ENCODE measurements at regions not wholly inside any gene's neighbourhood (a gene's known extent, or its start where the extent isn't known, plus 50 kb on each side); places are given as distances from the start of the nearest gene placed in this dataset.

DNA sequence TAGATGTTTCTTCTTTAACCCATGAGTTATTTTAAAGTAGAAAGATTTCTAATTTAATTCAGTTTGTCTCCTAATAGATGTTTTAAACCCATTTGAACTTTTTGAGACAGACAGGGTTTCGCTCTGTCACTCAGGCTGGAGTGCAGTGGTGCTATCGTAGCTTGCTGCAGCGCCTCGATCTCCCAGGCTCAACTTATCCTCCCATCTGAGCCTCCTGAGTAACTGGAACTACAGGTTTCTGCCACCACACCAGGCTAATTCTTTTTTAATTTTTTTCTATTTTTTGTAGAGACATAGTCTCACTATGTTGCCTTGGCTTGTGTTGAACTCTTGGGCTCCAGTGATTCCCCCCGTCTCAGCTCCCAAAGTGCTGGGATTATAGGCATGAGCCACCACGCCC is 53.0 kb upstream of the RAB18 start:
- no peak overlapping the region for H3K4me3 ChIP-seq (ENCODE audit: low read depth, low read length)
- DNase-seq (ENCODE audit: low read depth): no peak
- TF ChIP-seq, protein P1, sequence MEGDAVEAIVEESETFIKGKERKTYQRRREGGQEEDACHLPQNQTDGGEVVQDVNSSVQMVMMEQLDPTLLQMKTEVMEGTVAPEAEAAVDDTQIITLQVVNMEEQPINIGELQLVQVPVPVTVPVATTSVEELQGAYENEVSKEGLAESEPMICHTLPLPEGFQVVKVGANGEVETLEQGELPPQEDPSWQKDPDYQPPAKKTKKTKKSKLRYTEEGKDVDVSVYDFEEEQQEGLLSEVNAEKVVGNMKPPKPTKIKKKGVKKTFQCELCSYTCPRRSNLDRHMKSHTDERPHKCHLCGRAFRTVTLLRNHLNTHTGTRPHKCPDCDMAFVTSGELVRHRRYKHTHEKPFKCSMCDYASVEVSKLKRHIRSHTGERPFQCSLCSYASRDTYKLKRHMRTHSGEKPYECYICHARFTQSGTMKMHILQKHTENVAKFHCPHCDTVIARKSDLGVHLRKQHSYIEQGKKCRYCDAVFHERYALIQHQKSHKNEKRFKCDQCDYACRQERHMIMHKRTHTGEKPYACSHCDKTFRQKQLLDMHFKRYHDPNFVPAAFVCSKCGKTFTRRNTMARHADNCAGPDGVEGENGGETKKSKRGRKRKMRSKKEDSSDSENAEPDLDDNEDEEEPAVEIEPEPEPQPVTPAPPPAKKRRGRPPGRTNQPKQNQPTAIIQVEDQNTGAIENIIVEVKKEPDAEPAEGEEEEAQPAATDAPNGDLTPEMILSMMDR (conservative IDR thresholded peaks at IDR 0.05; ENCODE audit: low read depth, low read length): no peak

DNA sequence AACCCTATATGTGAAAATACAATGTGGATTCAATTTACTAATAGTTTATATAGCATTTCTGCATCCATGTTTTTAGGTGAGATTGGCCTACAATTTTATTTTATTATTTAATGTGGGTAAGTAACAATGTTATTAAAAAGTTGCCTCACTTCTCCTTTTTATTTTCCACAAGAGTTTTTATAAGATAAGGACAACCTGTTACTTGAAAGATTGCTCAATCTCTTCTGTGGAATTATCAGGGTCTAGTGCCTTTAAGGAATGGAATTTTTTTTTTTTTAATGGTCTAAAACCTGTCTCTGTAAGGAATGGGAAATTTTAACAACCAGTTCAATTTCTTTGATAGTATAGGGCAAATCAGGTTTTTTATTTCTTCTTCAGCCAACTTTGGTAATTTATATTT is 53.9 kb upstream of the RAB18 start:
- no peak overlapping the region for H3K4me3 ChIP-seq (ENCODE audit: low read depth, low read length)
- TF ChIP-seq, protein P1 (conservative IDR thresholded peaks at IDR 0.05; ENCODE audit: low read depth, low read length): no peak

DNA sequence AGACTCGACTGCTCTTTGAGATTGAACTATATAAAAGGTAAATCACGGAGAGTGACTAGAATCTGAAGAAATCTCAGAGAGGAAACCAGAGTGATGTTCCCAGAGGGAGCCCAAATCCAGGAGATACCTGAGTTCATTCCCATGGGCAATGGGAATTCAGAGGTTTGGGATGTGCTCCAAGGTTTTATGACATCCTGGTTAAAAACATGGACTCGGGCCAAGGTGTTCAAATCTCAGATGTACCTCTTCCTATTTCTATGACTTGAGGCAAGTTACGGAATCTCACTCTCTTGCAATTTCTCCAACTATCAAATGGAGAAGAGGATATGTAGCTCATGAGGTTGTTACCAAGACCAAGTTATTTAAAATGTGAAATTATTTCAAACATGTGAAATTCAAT is 54.5 kb upstream of the RAB18 start:
- no peak for DNase-seq (ENCODE audit: low read depth)
- TF ChIP-seq, protein P1 (conservative IDR thresholded peaks at IDR 0.05; ENCODE audit: low read depth, low read length): no peak
- H3K4me3 ChIP-seq (ENCODE audit: low read depth, low read length): no peak overlapping the region

More for the DNA sequence above, 53.9 kb upstream of the RAB18 start:
- peak; percentile 29 for DNase-seq (ENCODE audit: low read depth)

DNA sequence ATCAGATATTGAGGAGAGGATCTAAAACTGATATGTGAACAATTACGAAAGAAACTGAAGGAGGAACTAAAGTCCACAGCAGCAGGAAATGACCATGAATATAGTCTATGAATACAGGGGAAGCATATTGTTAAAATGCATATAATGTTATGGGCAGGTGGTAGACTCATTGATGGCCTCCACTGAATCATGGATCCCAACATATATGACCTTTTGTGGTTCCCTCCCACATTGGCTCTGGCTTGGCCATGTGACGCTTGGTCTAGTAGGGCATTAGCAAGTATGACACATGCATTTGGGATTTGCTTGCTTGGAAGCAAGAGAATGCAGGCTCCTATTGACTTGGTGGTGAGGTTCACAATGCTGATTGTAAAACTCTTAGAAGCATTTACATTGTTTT is 55.2 kb upstream of the RAB18 start:
- DNase-seq (ENCODE audit: low read depth): peak; percentile 36
- H3K4me3 ChIP-seq (ENCODE audit: low read depth, low read length): no peak overlapping the region
- TF ChIP-seq, protein P1 (conservative IDR thresholded peaks at IDR 0.05; ENCODE audit: low read depth, low read length): no peak

DNA sequence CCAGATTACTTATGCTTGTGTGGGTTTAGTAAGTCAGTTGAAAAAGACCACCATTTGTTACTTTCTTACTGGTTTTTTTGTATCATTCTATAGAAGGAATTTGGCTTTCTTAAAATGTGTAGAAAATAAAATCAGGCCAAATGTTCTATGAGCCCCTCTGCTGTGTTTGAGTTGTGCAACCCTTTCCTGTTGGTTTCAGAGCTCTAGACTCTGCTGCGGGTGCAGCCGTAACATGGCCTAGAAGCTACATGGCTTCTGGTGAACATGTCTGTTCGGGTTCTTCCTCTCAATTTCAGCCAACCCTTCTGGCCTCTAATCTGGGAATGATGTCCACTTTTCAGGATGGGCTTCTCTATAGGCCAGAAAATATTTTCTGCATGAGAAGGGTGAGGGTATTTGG is 56.6 kb upstream of the RAB18 start:
- no peak overlapping the region for H3K4me3 ChIP-seq (ENCODE audit: low read depth, low read length)
- TF ChIP-seq, protein P1 (conservative IDR thresholded peaks at IDR 0.05; ENCODE audit: low read depth, low read length): no peak
- DNase-seq (ENCODE audit: low read depth): no peak

DNA sequence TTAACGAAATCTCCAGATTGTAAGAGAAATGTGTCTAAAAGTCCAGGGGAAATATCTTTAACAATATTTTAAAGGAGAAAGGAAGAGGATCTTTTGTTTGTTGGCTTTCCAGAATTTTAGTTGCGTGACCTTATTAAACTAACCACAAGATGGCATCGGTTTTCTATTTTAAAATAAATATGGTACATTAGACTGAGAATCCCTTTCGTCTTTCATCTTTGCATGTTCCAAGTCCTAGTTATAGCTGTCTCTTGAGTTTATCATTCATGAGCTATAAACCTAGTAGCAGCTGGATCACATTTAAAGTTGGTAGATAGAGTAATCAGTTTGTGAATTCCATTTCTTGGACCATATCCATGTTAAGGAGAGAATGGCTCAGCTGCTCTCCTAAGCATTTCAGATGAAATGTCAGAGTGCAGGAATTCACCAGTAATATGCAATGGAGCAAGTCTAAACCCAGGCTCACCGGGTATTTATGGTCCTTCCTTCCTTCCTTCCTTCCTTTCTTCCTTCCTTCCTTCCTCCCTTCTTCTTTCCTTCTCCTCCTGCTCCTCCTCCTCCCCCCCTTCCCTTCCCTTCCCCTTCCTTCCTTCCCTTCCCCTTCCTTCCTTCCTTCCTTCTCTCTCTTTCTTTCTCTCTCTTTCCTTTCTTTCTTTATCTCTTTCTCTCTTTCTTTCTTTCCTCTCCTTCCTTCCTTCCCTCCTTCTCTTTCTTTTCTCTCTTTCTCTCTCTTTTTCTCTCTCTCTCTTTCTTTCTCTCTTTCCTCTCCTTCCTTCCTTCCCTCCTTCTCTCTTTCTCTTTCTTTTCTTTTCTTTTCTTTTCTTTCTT is 57.8 kb upstream of the RAB18 start:
- peak; percentile 19 for DNase-seq (ENCODE audit: low read depth)
- no peak overlapping the region for H3K4me3 ChIP-seq (ENCODE audit: low read depth, low read length)
- TF ChIP-seq, protein P1 (conservative IDR thresholded peaks at IDR 0.05; ENCODE audit: low read depth, low read length): peak; percentile 51

DNA sequence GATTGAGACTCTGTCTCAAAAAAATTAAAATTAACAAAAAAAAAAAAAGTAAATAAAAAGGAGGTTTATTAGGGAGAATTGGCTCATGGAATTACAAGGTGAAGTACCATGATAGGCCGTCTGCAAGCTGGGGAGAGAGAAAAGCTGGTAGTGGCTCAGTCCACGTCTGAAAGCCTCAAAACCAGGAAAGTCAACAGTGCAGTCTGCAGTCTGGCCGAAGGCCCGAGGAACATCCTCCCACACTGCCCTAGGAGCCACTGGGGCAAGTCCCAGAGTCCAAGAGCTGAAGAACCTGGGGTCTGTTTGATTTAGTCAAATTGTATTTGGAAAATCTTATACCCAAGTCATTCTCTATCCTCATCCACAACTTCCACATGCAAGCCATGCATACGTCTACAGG is 59.0 kb upstream of the RAB18 start:
- TF ChIP-seq, protein P1 (conservative IDR thresholded peaks at IDR 0.05; ENCODE audit: low read depth, low read length): no peak
- DNase-seq (ENCODE audit: low read depth): no peak

More for the DNA sequence above, 59.0 kb upstream of the RAB18 start:
- H3K4me3 ChIP-seq (ENCODE audit: low read depth, low read length): no peak overlapping the region
